Activated CD4-positive, alpha-beta T cell treated with anti-CD3 and anti-CD28 coated beads for 24 hours (primary cell): ENCODE measurements at regions not wholly inside any gene's neighbourhood (a gene's known extent, or its start where the extent isn't known, plus 50 kb on each side); places are given as distances from the start of the nearest gene placed in this dataset.
"Not testable (repeated sequence)": the region's sequence is repeated elsewhere in the genome, so short reads cannot be mapped to it uniquely, and the experiment has no call there.

Experiments
- DNase-seq, 2 donors: peaks; one replicate each; pipeline ENCODE4 v3.0.0-alpha.2; 2020; ENCODE audit warnings: low read depth in 2 of 2

DNA sequence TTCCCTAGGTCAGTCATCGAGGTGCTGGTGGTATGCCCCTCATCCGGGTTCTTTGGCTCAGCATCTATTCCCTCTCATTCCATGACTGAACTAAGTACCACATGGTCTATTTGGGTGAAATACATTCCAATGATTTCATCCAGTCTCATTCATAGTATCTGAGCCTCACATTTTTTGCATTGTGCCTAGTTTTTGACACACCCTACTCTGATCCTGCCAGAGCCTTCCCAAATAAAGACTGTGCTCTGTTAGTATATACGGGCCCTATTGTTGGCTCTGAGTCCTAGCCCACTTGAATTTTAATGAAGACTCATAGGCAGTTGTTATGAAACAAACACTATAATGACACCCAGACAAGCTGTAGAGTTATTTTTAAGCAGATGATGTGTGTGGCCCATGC lies 740.7 kb downstream of the CETN3 start:
- no peak for DNase-seq

DNA sequence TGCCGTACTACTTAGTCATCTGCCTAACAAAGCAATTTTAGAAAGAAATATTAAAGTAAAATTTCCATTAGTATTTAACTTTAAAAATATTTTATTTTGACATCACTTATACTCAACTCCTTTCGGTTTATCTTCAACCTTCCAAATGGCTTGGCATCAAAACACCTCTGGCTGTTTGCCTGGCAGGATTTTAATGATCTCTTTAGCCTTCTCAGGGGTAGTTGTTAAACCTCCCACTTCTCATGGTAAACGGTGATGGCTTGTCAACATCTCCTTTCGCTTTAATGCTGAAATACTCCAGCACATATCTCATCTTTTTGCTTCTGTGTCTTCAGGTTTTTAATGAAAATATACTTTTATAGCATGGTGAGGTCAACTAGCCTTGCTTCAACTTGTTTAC lies 747.1 kb downstream of the CETN3 start:
- DNase-seq = no peak

DNA sequence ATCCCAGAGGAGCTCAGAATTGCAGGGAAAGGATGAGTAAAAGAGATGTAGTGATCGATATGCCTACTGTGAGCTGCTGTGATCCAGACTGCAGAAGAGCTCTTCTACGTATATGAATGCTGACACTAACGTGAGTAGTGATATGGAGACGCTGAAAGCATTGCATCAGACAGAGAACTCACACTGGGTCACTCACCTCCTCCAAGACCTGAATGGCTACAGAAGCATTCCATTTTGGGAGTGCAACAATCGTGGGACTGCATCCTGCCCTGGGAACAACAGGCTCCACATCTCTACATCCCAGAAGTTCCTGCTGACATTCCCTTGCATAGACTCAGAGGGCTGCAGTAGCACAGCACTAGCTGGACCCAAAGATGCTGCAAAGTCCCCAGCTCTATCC lies 755.9 kb upstream of the MEF2C start:
- DNase-seq = no peak

DNA sequence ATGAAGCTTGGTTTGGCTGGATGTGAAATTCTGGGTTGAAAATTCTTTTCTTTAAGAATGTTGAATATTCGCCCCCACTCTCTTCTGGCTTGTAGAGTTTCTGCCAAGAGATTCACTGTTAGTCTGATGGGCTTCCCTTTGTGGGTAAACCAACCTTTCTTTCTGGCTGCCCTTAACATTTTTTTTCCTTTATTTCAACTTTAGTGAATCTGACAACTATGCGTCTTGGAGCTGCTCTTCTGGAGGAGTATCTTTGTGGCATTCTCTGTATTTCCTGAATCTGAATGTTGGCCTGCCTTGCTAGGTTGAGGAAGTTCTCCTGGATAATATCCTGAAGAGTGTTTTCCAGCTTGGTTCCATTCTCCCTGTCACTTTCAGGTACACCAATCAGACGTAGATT lies 751.2 kb upstream of the MEF2C start:
- DNase-seq = not testable (repeated sequence)

DNA sequence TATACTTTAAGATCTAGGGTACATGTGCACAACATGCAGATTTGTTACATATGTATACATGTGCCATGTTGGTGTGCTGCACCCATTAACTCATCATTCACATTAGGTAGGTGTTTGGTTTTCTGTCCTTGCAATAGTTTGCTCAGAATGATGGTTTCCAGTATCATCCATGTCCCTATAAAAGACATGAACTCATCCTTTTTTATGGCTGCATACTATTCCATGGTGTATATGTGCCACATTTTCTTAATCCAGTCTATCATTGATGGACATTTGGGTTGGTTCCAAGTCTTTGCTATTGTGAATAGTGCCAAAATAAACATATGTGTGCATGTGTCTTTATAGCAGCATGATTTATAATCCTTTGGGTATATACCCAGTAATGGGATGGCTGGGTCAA lies 747.1 kb upstream of the MEF2C start:
- not testable (repeated sequence) for DNase-seq

DNA sequence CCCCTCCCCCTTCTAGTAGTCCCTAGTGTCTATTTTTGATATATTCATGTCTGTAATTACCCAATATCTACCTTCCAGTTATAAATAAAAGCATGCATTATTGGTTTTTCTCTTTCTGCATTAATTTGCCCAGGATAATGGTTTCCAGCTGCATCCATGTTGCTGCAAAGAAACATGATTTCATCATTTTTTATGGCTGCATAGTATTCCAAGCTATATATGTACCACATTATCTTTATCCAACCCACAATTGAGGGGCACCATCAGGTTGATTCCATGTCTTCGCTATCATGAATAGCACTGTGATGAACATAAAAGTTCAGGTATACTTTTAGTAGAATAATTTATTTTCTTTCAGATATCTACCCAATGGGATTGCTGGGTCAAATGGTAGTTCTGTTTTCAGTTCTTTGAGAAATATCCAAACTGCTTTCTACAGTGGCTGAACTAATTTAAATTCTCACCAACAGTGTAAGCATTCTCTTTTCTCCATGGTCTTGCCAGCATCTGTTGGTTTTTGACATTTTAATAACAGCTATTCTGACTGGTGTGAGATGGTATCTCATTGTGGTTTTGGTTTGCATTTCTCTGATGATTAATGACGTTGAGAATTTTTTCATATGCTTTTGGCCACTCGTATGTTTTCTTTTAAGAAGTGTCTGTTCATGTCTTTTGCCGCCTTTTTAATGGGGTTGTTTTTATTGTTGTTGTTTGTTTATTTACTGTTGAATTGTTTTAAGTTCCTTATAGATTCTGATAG lies 746.1 kb upstream of the MEF2C start:
- no peak for DNase-seq

DNA sequence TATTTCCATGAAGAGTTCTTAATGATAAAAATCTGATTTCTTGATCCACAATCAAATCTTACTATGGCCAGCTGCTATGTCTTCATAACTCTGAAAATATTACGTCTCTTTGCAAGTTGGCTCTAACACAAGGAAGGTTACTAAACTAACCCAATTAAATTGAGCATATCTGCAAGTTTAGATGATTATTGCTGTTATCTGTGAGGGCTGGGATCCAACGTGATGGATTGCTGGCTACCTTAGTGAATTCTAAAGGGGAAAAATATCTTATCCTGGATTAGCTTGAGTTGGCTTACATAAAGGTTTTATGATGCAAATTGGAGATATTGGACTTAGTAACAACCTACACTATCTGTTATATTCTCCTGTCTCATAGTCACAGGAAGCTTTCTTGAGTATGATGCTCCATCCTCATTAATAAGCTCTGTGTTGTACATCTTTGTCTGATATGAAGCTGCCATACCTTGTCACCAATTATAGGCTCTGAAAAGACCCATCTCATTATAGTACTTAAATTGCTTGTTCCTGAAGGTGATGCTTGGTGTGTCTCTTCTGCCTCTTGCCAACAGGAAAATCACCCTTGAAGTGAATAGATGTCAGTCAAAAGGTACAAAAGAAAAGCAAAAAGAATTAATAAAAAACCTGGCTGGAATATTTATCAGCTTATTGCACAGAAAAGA lies 733.0 kb upstream of the MEF2C start:
- DNase-seq = no peak

DNA sequence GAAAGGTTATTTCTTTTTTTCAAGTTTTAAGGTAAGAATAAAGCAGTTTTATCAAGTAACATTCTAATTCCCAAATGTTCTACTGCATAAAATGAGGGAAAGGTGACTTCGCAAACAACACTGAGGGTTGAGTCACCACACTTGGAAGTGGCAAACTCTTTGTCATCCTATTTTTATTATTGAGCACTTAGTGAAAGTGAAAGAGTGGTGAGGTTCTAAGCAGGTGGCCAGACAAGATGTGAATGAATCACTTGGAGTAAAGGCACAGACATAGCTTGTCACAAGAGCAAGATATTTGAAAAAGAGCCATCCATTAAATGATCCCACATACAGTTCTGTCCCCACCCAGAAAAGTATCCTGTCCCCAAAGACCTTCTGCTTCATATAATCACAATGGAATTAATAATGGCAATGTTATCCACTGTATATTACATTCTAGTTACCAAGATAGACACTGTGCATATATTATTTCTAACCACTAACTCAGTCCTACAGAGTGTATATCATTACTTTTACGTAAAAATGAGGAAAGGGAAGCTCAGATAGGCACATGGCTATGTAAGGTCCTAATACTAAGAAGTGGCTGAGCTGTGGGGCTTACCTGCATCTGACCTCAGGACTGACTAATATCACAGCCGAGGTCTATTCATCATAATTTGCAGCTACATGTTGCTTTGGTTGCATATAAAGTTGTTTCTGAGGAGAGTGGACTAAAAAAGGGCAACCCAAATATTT lies 730.4 kb upstream of the MEF2C start:
- DNase-seq = no peak

DNA sequence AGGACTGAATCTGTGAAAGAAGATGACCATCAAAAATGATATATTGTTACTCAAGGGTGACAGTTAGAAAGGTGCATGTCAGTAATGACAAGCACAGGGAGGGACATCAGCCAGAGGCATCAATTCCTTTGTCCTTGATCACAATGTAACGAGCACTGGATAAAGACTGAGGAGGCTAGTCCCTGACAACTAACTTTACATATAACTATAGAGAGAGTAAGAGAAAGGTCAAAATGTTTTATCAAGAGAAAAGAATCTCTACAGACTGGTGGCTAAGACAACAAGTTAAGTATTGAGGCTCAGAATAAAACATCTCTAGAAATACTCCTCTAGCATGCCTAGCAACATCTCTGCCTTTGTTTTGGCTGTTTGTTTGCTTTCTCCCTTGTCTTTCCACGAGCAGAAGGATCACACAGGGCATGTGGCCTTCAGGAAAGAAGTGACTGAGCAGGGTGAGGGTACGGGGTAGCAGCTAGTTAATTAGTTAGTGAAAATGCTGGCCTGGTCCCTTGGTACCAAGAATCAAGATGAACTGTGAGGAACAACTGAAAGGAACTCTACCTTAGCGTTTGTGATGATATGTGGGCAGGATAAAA lies 724.1 kb upstream of the MEF2C start:
- no peak for DNase-seq

DNA sequence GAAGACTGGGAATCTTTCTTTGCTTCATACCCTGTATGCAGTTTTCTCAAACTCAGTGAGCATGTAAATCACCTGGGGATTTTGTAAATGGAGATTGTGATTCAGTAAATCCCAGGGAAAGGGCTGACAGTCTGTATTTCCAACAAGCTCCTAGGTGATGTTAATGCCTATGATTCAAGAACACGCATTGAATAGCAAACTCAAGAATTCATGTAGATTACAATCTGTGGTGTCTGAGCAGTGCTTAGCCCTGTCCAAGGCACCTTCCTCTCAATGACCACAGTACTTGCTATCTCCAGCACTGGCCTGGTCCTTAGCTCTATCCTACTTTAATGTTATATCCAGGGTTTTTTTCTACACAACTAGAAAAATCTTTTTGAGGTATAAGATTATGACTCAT lies 721.4 kb upstream of the MEF2C start:
- no peak for DNase-seq

DNA sequence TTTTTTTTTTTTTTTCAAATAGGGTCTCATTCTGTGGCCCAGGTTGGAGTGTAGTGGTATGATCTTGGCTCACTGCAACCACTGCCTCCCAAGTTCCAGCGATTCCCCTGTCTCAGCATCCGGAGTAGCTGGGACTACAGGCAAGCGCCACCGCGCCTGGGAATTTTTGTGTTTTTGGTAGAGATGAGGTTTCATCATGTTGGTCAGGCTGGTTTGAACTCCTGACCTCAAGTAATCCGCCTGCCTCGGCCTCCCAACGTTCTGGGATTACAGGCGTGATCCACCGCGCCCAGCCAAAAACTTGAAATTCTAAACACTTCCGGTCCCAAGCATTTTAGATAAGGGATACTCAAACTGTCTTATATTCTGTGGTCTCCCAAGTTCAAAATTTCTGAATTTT lies 718.9 kb upstream of the MEF2C start:
- no peak for DNase-seq

DNA sequence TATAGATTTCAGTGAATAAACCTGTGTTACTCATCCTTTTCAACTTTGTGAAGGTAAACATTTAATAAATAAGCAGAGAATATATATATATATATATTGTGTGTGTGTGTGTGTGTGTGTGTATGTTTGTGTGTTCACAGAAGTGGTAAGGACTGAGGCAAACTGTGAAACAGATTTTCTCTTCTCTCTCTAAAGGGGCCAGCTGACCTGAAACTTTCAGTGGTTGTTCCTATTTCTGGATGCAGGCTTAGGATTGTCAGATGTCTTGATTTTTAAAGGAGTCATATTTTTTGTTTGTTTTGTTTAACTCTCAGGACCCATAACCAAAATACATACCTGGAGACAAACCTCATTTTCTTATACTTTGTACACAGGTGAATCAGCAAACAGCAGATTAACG lies 714.9 kb upstream of the MEF2C start:
- DNase-seq = no peak

DNA sequence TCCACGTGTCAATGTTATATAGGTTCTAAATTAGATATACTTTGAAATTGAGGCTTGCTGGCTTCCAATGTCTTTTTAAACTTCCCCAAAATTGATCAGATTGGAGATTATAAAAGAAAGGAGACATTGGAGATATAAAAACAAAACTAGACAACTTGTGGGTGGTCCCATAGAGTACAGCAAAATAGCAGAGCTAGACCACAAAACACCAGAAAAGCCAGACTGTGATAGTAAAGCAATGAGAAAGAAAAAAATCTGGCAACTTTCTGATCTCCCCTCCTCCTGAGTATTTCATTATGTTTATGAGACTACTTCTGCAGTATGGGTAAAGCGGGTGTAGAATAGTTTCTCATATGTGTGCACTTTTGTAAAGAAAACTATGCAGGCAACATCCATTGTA lies 713.8 kb upstream of the MEF2C start:
- no peak for DNase-seq

DNA sequence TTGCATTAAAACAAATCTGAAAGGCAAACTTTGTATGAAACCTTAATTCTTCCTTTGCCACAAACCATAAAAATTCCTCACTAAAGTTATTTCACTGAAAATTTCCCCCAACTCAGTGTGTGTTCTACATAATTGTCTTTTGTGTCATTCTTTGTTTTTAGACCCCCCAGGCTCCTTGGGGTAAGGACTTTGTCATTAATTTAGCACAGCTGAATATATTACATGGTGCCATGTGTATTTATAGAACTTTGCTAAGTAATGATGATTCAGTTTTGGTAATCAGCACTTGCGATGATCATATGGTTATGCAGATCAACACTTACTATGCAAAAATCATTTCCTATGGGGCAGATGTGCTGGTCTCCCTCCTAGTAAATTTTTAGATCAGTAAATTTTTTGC lies 712.1 kb upstream of the MEF2C start:
- DNase-seq = no peak

DNA sequence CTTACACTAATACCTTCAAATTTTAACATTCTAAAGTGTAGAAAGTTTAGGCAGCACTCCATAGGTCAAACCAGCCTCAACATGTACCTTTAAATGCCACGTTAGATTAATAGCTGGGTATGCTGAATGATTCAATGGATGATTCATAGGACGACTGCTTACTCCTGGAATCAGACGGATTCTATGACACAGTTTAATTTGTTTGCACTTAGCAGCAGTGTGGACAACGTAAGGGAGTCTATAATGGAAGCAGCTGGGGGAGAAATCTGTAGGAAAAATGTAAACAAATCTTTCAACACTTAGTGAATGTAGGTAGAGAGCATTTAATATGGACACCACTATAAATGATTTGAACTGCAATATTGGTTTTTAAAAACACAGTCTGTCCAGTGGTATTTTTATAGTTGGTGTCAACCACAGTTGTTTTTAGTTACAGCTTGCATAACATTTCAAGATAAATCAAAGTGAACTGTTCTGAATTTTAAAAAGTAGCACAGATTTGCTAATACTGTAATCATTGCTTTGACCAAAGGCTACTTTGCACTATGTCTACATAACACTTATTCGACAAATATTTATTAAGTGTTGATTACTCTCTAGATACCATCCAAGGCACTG lies 701.5 kb upstream of the MEF2C start:
- DNase-seq = no peak

DNA sequence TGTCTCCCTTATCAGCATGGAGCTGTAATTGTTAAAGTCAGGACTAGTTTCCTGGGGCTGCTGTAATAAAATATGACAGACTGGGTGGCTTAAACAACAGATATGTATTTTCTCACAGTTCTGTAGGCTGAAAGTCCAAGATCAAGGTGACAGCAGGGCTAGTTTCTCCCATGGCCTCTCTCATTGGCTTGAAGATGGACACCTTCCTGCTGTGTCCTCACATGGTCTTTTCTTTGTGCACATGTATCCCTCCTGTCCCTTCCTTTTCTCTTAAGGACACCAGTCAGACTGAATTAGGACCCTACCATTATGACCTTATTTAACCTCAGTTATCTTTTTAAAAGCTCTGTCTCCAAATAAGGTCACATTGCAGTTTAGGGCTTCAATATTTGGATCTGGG lies 700.5 kb upstream of the MEF2C start:
- no peak for DNase-seq

DNA sequence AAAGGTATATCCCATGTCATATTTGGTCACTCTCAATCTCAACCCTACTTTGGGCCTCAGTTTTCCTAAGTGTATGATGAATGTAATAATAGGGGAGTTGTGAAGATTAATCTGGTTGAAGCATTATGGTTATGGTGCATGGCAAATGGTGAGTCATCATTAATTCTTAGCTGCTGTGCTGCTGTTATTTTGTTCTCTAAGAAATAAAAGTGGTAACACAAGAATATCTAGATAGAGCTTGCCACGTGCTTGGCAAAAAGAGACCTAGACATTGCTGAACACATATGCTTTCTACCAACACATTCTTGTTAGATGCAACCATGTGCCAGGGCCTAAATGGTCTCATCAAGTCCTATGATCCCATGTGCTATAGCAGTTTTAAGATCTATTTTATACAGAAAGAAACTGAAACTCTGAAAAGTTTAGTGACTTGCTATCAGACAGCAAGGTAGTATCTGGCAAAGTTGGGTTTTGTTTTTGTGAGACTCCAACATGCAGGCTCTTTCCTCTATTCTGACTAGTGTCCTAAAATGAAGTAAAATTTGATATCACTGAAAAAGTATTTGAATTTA lies 699.9 kb upstream of the MEF2C start:
- no peak for DNase-seq

DNA sequence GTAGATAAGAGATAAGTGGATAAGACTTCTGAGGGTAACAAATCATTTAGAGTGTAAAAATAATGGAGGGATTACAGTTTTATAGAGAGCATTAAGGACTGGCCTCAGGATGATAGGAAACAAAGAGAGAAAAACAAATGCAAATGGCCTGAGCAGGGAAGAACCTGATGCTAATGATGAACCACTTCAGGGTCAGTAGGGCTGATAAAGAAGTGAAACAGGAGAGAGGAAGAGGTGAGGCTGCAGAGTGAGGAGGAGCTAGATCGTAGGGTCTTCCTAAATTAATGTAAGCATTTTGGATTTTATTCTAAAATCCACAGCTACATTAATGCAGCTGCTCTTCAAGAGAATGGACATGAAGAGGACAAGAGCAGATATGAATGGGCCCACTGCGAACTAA lies 698.0 kb upstream of the MEF2C start:
- no peak for DNase-seq

DNA sequence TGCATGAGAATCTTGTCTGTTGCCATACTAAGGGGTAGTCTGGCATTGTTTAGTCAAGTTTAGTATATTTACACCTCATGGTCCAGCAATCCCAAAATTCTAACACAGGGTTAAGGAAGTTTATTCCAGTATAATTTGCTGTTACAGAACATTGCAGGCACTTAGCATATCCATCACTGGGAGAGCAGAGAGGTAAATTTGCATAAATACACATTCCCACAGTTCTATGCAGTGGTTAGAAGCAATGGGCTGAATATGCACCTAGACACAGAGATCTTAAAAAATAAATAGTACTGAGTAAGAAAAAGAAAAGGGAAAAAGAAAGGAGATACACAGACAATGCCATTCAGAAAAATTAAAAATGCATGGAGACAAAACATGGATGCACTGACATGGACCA lies 692.3 kb upstream of the MEF2C start:
- no peak for DNase-seq

DNA sequence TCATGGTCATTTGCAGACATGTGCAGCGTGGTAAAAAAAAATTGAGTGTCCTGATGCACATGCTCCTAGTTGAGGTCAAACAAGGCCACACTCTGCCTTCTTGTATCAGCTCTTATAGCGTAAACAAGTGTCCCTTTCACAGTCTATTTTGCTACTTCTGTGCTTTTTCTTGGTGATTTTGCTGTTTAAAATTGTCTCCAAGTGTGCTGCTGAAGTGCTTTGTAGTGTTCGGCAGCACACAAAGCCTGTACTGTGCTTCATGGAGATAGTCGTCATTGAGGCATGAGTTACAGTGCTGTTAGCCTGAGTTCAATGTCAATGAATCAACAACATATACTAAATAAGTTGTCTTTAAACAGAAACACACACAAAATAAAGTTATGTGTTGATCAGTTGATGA lies 690.4 kb upstream of the MEF2C start:
- DNase-seq = no peak

DNA sequence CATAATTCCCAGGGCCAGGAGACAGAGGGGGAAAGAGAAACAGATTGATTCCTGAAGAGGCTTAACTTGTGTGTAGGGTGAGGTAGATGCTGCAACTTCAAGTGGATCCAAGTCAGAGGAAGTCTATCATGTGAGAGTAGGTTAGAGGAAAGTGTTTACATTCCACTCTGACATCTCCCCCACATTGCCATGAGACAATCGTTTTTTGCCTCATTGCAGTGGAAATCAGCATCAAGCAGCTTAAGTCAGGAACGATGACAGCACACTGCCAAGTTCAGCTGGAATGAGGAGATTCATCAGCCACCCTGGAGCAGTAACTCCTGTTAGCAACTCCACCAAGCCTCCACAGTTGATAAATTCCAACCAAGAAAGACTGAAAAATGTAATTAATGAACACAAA lies 689.7 kb upstream of the MEF2C start:
- no peak for DNase-seq

DNA sequence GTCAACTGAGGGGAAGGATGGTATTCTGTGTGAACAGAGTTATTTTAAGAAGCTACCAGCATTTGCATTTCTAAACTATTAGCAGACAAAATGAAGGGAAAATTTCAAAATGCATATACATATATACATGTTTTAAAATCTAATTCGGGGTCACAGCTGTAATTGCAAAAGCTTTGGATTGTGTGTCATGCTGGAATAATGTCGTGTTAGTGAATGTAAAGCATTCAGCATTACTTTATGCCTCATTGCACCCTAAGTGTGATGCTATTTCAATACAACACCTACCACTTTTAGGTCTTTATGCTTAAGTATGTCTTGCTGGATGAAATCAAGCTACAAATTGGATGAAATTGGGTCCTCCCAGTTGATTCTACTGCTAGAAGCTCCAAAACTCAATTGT lies 687.6 kb upstream of the MEF2C start:
- no peak for DNase-seq
